WTC11 (cell line): ENCODE measurements at regions not wholly inside any gene's neighbourhood (a gene's known extent, or its start where the extent isn't known, plus 50 kb on each side); places are given as distances from the start of the nearest gene placed in this dataset.

Experiments used
- ATAC-seq: fragments of 200-7000 bp; cut with Tn5 transposase; 2 replicates; pipeline ENCODE4 v1.10.0; 2021; ENCODE audit warnings: mild to moderate bottlenecking, moderate library complexity
- CTCF ChIA-PET: fragments of 300-600 bp; sonication (Branson Sonifier 250); formaldehyde crosslinking; loops from one replicate; lab custom pipeline; 2021; ENCODE audit warnings: antibody characterized with exemption; lab: Charles Lee
- POLR2A ChIA-PET: fragments of 350-600 bp; sonication (Branson Sonifier 250); formaldehyde crosslinking; loops from one replicate; lab custom pipeline; 2021; ENCODE audit warnings: antibody characterized with exemption; lab: Charles Lee
- DNase-seq: peaks from one replicate; pipeline ENCODE4 v3.0.0; 2021; ENCODE audit warnings: low spot score
- H3K27ac Mint-ChIP-seq: 2 replicates; pipeline ENCODE4 v1.8.0; 2021; ENCODE audit warnings: mixed read lengths
- H3K27me3 Mint-ChIP-seq: 2 replicates; pipeline ENCODE4 v1.8.0; 2021; ENCODE audit warnings: low read depth, mild to moderate bottlenecking, moderate library complexity, mixed read lengths
- H3K36me3 Mint-ChIP-seq: 2 replicates; pipeline ENCODE4 v1.8.0; 2021; ENCODE audit warnings: mixed read lengths
- H3K4me1 Mint-ChIP-seq: 2 replicates; pipeline ENCODE4 v1.8.0; 2022; ENCODE audit warnings: mixed read lengths
- H3K4me3 Mint-ChIP-seq: 2 replicates; pipeline ENCODE4 v1.8.0; 2021; ENCODE audit warnings: mild to moderate bottlenecking, moderate library complexity, mixed read lengths
- H3K9me3 Mint-ChIP-seq: 2 replicates; pipeline ENCODE4 v1.8.0; 2021; ENCODE audit warnings: mixed read lengths
- AR ChIP-seq: fragments of 250-450 bp; sonication (Bioruptor Pico); IDR thresholded peaks from 2 replicates; pipeline ENCODE4 v1.9.0; 2021; ENCODE audit warnings: mild to moderate bottlenecking
- ATF3 ChIP-seq: sonication (generic); formaldehyde crosslinking; conservative IDR thresholded peaks from 2 replicates; pipeline ENCODE4 v1.8.1; 2022; ENCODE audit warnings: mild to moderate bottlenecking, missing genetic modification reagents
- CTCF ChIP-seq: fragments of 200-600 bp; IDR thresholded peaks from 2 replicates; pipeline ENCODE4 v1.8.0; 2022; ENCODE audit warnings: antibody characterized with exemption
- E2F5 ChIP-seq: sonication (generic); formaldehyde crosslinking; IDR thresholded peaks from 2 replicates; pipeline ENCODE4 v1.8.1; 2022; ENCODE audit warnings: mild to moderate bottlenecking, moderate library complexity, missing genetic modification reagents
- ELF4 ChIP-seq: sonication (generic); formaldehyde crosslinking; IDR thresholded peaks from 2 replicates; pipeline ENCODE4 v1.8.1; 2022; ENCODE audit warnings: low read depth, mild to moderate bottlenecking, moderate library complexity, missing genetic modification reagents
- FOXP1 ChIP-seq: sonication (generic); formaldehyde crosslinking; IDR thresholded peaks from 2 replicates; pipeline ENCODE4 v1.8.0; 2022; ENCODE audit warnings: missing genetic modification reagents, mild to moderate bottlenecking, moderate library complexity, borderline replicate concordance
- GRHL2 ChIP-seq: fragments of 250-450 bp; sonication (Bioruptor Pico); IDR thresholded peaks from 2 replicates; pipeline ENCODE4 v1.8.0; 2022; ENCODE audit warnings: mild to moderate bottlenecking, moderate library complexity; ENCODE audit not compliant: insufficient replicate concordance, severe bottlenecking
- GTF2I ChIP-seq: fragments of 250-450 bp; sonication (Bioruptor Pico); conservative IDR thresholded peaks from 2 replicates; pipeline ENCODE4 v1.4.0; 2021; ENCODE audit warnings: mild to moderate bottlenecking
- IRF1 ChIP-seq: sonication (generic); formaldehyde crosslinking; IDR thresholded peaks from 2 replicates; pipeline ENCODE4 v1.8.0; 2023; ENCODE audit warnings: missing genetic modification reagents
- KAT7 ChIP-seq: sonication (generic); formaldehyde crosslinking; IDR thresholded peaks from 2 replicates; pipeline ENCODE4 v1.8.1; 2023; ENCODE audit warnings: missing genetic modification reagents, mild to moderate bottlenecking, borderline replicate concordance
- SOX15 ChIP-seq: fragments of 250-450 bp; sonication (Bioruptor Pico); IDR thresholded peaks from 2 replicates; pipeline ENCODE4 v1.9.0; 2021; ENCODE audit warnings: mild to moderate bottlenecking
- SP1 ChIP-seq: sonication (generic); formaldehyde crosslinking; conservative IDR thresholded peaks from 2 replicates; pipeline ENCODE4 v1.8.1; 2022; ENCODE audit warnings: missing genetic modification reagents
- ZBTB21 ChIP-seq: sonication (generic); formaldehyde crosslinking; IDR thresholded peaks from 2 replicates; pipeline ENCODE4 v1.8.1; 2023; ENCODE audit warnings: mild to moderate bottlenecking, missing genetic modification reagents, borderline replicate concordance
- ZNF263 ChIP-seq: sonication (generic); formaldehyde crosslinking; IDR thresholded peaks from 2 replicates; pipeline ENCODE4 v1.8.1; 2022; ENCODE audit warnings: low read depth, mild to moderate bottlenecking, moderate library complexity, missing genetic modification reagents
- ZNF317 ChIP-seq: sonication (generic); formaldehyde crosslinking; IDR thresholded peaks from 2 replicates; pipeline ENCODE4 v1.8.1; 2023; ENCODE audit warnings: low read depth, mild to moderate bottlenecking, moderate library complexity, missing genetic modification reagents, borderline replicate concordance
- ZNF532 ChIP-seq: fragments of 250-450 bp; sonication (Bioruptor Pico); IDR thresholded peaks from 2 replicates; pipeline ENCODE4 v1.9.0; 2021; ENCODE audit warnings: mild to moderate bottlenecking, borderline replicate concordance

GRCh38 chr15:92305343-92305742 is 88.3 kb upstream of the ST8SIA2 start (continued):
- TF ChIP-seq AR (CRISPR knock-in tag) (no peak), SP1 (CRISPR knock-in tag) (no peak), ATF3 (no peak), ZNF263 (CRISPR knock-in tag) (no peak)

GRCh38 chr15:92306663-92307062 is 87.0 kb upstream of the ST8SIA2 start:
- no peak for TF ChIP-seq KAT7
- no peak for TF ChIP-seq ZNF532 (CRISPR knock-in tag)
- no peak for TF ChIP-seq ZNF317
- TF ChIP-seq CTCF = 0 out of 2 replicates have a peak, but pooled peaks have one; percentile 20
- no peak for TF ChIP-seq ZNF263 (CRISPR knock-in tag)
- TF ChIP-seq SOX15 = no peak
- Mint-ChIP-seq H3K27me3 (no peaks in the 10 kb centered on the region), H3K36me3 (peaks cover 8% of the 10 kb centered on the region), H3K9me3 (peaks cover 23% of the 10 kb centered on the region), H3K27ac (peak overlapping the region; percentile 71), H3K4me3 (peak overlapping the region; percentile 14), H3K4me1 (peaks cover 39% of the 10 kb centered on the region)
- peak; percentile 83 for ATAC-seq
- CTCF ChIA-PET = interaction anchor here (0.7 to 1.1 kb wide), 11 partner anchors 10 to 408 kb away, joined by 3 to 5 read pairs (median 3); no protein-coding TSS in a partner anchor
- DNase-seq = no peak
- POLR2A ChIA-PET = interaction anchor here (0.8 kb wide), 1 partner anchor 112 kb away, joined by 3 read pairs; no protein-coding TSS in a partner anchor

- Mint-ChIP-seq H3K4me1 (peaks cover 9% of the 10 kb centered on the region), H3K9me3 (peaks cover 5% of the 10 kb centered on the region; the same call in 1 of the 2 replicates), H3K27me3 (no peaks in the 10 kb centered on the region), H3K36me3 (no peaks in the 10 kb centered on the region), H3K4me3 (no peak overlapping the region), H3K27ac (no peak overlapping the region)
- ChIA-PET CTCF (interaction anchor here (0.8 to 1.5 kb wide), 2 partner anchors 11 to 69 kb away, joined by 4 read pairs; no protein-coding TSS in a partner anchor), POLR2A (no interaction called here)
- ATAC-seq = no peak
- DNase-seq = no peak
- TF ChIP-seq E2F5 (no peak), ZBTB21 (CRISPR knock-in tag) (no peak), FOXP1 (CRISPR knock-in tag) (no peak), IRF1 (CRISPR knock-in tag) (no peak), ELF4 (no peak), GRHL2 (CRISPR knock-in tag) (no peak), GTF2I (no peak)
Observed at GRCh38 chr15:92315144-92315543, 78.5 kb upstream of the ST8SIA2 start.
